ENCODE measurements at regions not wholly inside any gene's neighbourhood (a gene's known extent, or its start where the extent isn't known, plus 50 kb on each side); places are given as distances from the start of the nearest gene placed in this dataset.

GRCh38 chr4:12359420-12359819 is 930.7 kb upstream of the HS3ST1 start:
- no peak overlapping the region for H4K91ac ChIP-seq (replicated peaks; ENCODE audit: insufficient read length, low read length)
- H3K4me3 ChIP-seq (ENCODE audit: extremely low read depth in 1 of 4, insufficient read depth in 2 of 4, low read depth in 3 of 4, low read length in 4 of 4), result no peak overlapping the region
- H3K23ac ChIP-seq (ENCODE audit: insufficient read length), result no peak overlapping the region
- H3K27ac ChIP-seq (ENCODE audit: low read depth, low read length), result no peak overlapping the region
- peaks cover 0 to 6% (median 0%) of the 10 kb centered on the region in 4 experiments; a peak in 1 of 7 replicates for H3K4me1 ChIP-seq (replicated peaks in 1 of 4; ENCODE audit: control insufficient read depth in 3 of 4, insufficient read depth in 4 of 4, low read length in 3 of 4)
- H3K18ac ChIP-seq (ENCODE audit: extremely low read depth, low read length), result no peak overlapping the region
- no peaks in the 10 kb centered on the region for H3K79me2 ChIP-seq (ENCODE audit: control insufficient read depth in 1 of 2, insufficient read depth in 2 of 2, low read length in 2 of 2)
- no peak overlapping the region for H3K56ac ChIP-seq (replicated peaks; ENCODE audit: insufficient read length, low read depth, low read length)
- no peak overlapping the region for H2BK5ac ChIP-seq (ENCODE audit: low read depth, low read length)
- 59% methylated on average over 3 of the region's 3 CpGs; no CpG with 5 or more reads in 1 of the 2 experiments for WGBS, 2 experiments (ENCODE audit: extremely low coverage in 1 of 2, insufficient coverage in 1 of 2, insufficient read length in 1 of 2, insufficient replicate concordance in 2 of 2, low coverage in 1 of 2, low lambda C conversion rate in 2 of 2, missing lambda C conversion rate in 1 of 2)
- H2BK20ac ChIP-seq (ENCODE audit: low read length), result no peak overlapping the region
- H3K36me3 ChIP-seq (ENCODE audit: control insufficient read depth in 2 of 4, insufficient read depth in 4 of 4, low read length in 3 of 4), result no peaks in the 10 kb centered on the region
- no peak overlapping the region for H2BK12ac ChIP-seq (ENCODE audit: low read depth, low read length)
- CTCF ChIA-PET (ENCODE audit: partially characterized antibody), result interaction anchor here (1.0 to 1.1 kb wide), 2 partner anchors 50 to 317 kb away, joined by 3 to 4 read pairs; no protein-coding TSS in a partner anchor
- H4K5ac ChIP-seq (ENCODE audit: insufficient read length, low read depth, low read length), result no peak overlapping the region
- no peaks in the 10 kb centered on the region for H3K27me3 ChIP-seq (replicated peaks in 1 of 4; ENCODE audit: control insufficient read depth in 3 of 4, extremely low read depth in 1 of 4, insufficient read depth in 3 of 4, low read length in 3 of 4)
- H2BK15ac ChIP-seq (ENCODE audit: low read length), result no peak overlapping the region
- POLR2A ChIA-PET (ENCODE audit: partially characterized antibody), result no interaction called here
- H3K9me3 ChIP-seq (ENCODE audit: insufficient read depth in 2 of 2, low read depth in 1 of 2, low read length in 1 of 2), result no peaks in the 10 kb centered on the region
- H3K23me2 ChIP-seq (ENCODE audit: low read depth, low read length), result no peaks in the 10 kb centered on the region
- H3K79me1 ChIP-seq (ENCODE audit: low read depth, low read length), result no peaks in the 10 kb centered on the region
- no peaks in the 10 kb centered on the region for H4K20me1 ChIP-seq (replicated peaks in 1 of 2; ENCODE audit: control insufficient read depth in 1 of 2, insufficient read depth in 2 of 2, low read length in 2 of 2)
- no peak overlapping the region for H3K4ac ChIP-seq (replicated peaks; ENCODE audit: insufficient read length, low read depth, low read length)
- no peak for FAIRE-seq
- H4K8ac ChIP-seq (ENCODE audit: extremely low read depth, insufficient read depth, low read length), result no peak overlapping the region
- no peak overlapping the region for H3K14ac ChIP-seq (ENCODE audit: insufficient read length)
- no peak for DNase-seq (ENCODE audit: low read depth in 1 of 2, low spot score in 2 of 2)
- no peak overlapping the region for H3K9ac ChIP-seq (replicated peaks in 1 of 4; ENCODE audit: extremely low read depth in 1 of 4, low read depth in 3 of 4, low read length in 3 of 4)
- H3K4me2 ChIP-seq (ENCODE audit: insufficient read depth in 1 of 2, low read depth in 2 of 2, low read length in 2 of 2), result no peak overlapping the region
- H2AFZ ChIP-seq (ENCODE audit: low read length), result no peak overlapping the region
- no peak overlapping the region for H2AK5ac ChIP-seq (ENCODE audit: low read depth, low read length)
- H2BK120ac ChIP-seq (replicated peaks; ENCODE audit: low read depth, low read length), result no peak overlapping the region
- TF ChIP-seq RAD21 (IDR thresholded peaks at IDR 0.05 in 1 of 2, conservative IDR thresholded peaks at IDR 0.05 in 1 of 2; ENCODE audit: low read depth in 2 of 2, low read length in 2 of 2), result peak; percentile 18 to 53; a peak in 3 of 4 replicates
- TF ChIP-seq CTCF (IDR thresholded peaks at IDR 0.05; ENCODE audit: control extremely low read depth in 1 of 3, insufficient read depth in 1 of 3, low read depth in 1 of 3, low read length in 3 of 3), result peak in 2 of 3 experiments; percentile 10 to 28; a peak in 1 of 4 replicates
